GM23338 (cell line): ENCODE measurements at regions not wholly inside any gene's neighbourhood (a gene's known extent, or its start where the extent isn't known, plus 50 kb on each side); places are given as distances from the start of the nearest gene placed in this dataset.

ENCODE experiments used
- ATAC-seq: fragments of 200-7000 bp; cut with Tn5 transposase; 3 replicates; pipeline ENCODE4 v1.9.1; 2020
- DNase-seq: peaks from one replicate; pipeline ENCODE4 v3.0.0-alpha.2; 2015; ENCODE audit warnings: low spot score
- H2AFZ ChIP-seq: fragments of 200-600 bp; sonication (generic); 2 replicates; pipeline ENCODE4 v1.8.0; 2016; ENCODE audit warnings: antibody characterized with exemption, mild to moderate bottlenecking, moderate library complexity
- H3F3A ChIP-seq: fragments of 200-600 bp; sonication (generic); replicated peaks from 2 replicates; pipeline ENCODE4 v1.8.0; 2017; ENCODE audit warnings: antibody characterized with exemption, mixed run types, low read depth
- H3K27ac ChIP-seq: fragments of 200-600 bp; sonication (generic); 2 replicates; pipeline ENCODE4 v1.6.1; 2016; ENCODE audit warnings: low read depth
- H3K27me3 ChIP-seq: fragments of 200-600 bp; sonication (generic); 2 replicates; pipeline ENCODE4 v1.8.0; 2016; ENCODE audit warnings: mild to moderate bottlenecking, mixed run types, moderate library complexity; ENCODE audit not compliant: insufficient read depth
- H3K36me3 ChIP-seq: fragments of 200-600 bp; sonication (generic); 2 replicates; pipeline ENCODE4 v1.8.0; 2016; ENCODE audit warnings: mild to moderate bottlenecking; ENCODE audit not compliant: insufficient read depth
- H3K4me1 ChIP-seq: fragments of 200-600 bp; sonication (generic); 2 replicates; pipeline ENCODE4 v1.8.0; 2016; ENCODE audit warnings: mild to moderate bottlenecking, moderate library complexity; ENCODE audit not compliant: insufficient read depth
- H3K4me2 ChIP-seq: fragments of 200-600 bp; sonication (generic); 2 replicates; pipeline ENCODE4 v1.7.1; 2017; ENCODE audit warnings: mixed run types
- H3K4me3 ChIP-seq: fragments of 200-600 bp; sonication (generic); 2 replicates; pipeline ENCODE4 v1.6.1; 2016; ENCODE audit warnings: mixed run types
- H3K79me2 ChIP-seq: fragments of 200-600 bp; sonication (generic); replicated peaks from 2 replicates; pipeline ENCODE4 v1.8.0; 2017; ENCODE audit warnings: mild to moderate bottlenecking; ENCODE audit not compliant: insufficient read depth
- H3K9me2 ChIP-seq: fragments of 200-600 bp; sonication (generic); 2 replicates; pipeline ENCODE4 v1.8.0; 2017; ENCODE audit not compliant: insufficient read depth
- H4K20me1 ChIP-seq: fragments of 200-600 bp; sonication (generic); replicated peaks from 2 replicates; pipeline ENCODE4 v1.8.0; 2017; ENCODE audit warnings: mild to moderate bottlenecking; ENCODE audit not compliant: insufficient read depth
- H3K27ac Mint-ChIP-seq: 2 replicates; pipeline ENCODE4 v1.8.0; 2020; ENCODE audit warnings: inconsistent platforms, mild to moderate bottlenecking, moderate library complexity, mixed read lengths
- H3K27me3 Mint-ChIP-seq: 3 replicates; pipeline ENCODE4 v1.8.0; 2022; ENCODE audit warnings: low read depth, mild to moderate bottlenecking, moderate library complexity, mixed read lengths, inconsistent platforms; ENCODE audit not compliant: insufficient read depth, poor library complexity
- H3K36me3 Mint-ChIP-seq: 3 replicates; pipeline ENCODE4 v1.8.0; 2021; ENCODE audit warnings: low read depth, mild to moderate bottlenecking, inconsistent platforms, moderate library complexity, mixed read lengths
- H3K4me1 Mint-ChIP-seq: 3 replicates; pipeline ENCODE4 v1.8.0; 2020; ENCODE audit warnings: mild to moderate bottlenecking, inconsistent platforms, mixed read lengths
- H3K4me3 Mint-ChIP-seq: 3 replicates; pipeline ENCODE4 v1.8.0; 2021; ENCODE audit warnings: moderate library complexity, mild to moderate bottlenecking, inconsistent platforms, mixed read lengths
- H3K9me3 Mint-ChIP-seq: 3 replicates; pipeline ENCODE4 v1.8.0; 2020; ENCODE audit warnings: moderate library complexity, mild to moderate bottlenecking, inconsistent platforms, mixed read lengths
- CREB1 ChIP-seq: fragments of 250-450 bp; sonication (Bioruptor Pico); IDR thresholded peaks from 2 replicates; pipeline ENCODE4 v1.5.0; 2020; ENCODE audit warnings: low read depth, mild to moderate bottlenecking, moderate library complexity
- ETS1 ChIP-seq: IDR thresholded peaks from 2 replicates; pipeline ENCODE4 v1.6.1; 2016; ENCODE audit warnings: antibody characterized with exemption
- EZH2 ChIP-seq: fragments of 200-600 bp; sonication (generic); IDR thresholded peaks from one replicate; pipeline ENCODE4 v1.8.0; 2017; ENCODE audit warnings: antibody characterized with exemption, mild to moderate bottlenecking, low read depth; ENCODE audit not compliant: unreplicated experiment
- EZH2phosphoT487 ChIP-seq: fragments of 200-600 bp; sonication (generic); IDR thresholded peaks from one replicate; pipeline ENCODE4 v1.8.1; 2018; ENCODE audit warnings: antibody characterized with exemption; ENCODE audit not compliant: unreplicated experiment
- JUNB ChIP-seq: IDR thresholded peaks from one replicate; pipeline ENCODE4 v1.6.1; 2016; ENCODE audit warnings: antibody characterized with exemption; ENCODE audit not compliant: unreplicated experiment
- NANOG ChIP-seq: IDR thresholded peaks from 2 replicates; pipeline ENCODE4 v1.6.1; 2016; ENCODE audit warnings: antibody characterized with exemption, borderline replicate concordance
- POLR2AphosphoS5 ChIP-seq: IDR thresholded peaks from 2 replicates; pipeline ENCODE4 v1.6.1; 2016; ENCODE audit warnings: antibody characterized with exemption, low read depth
- STAT1 ChIP-seq: IDR thresholded peaks from one replicate; pipeline ENCODE4 v1.6.1; 2016; ENCODE audit warnings: antibody characterized with exemption; ENCODE audit not compliant: unreplicated experiment
- ZNF114 ChIP-seq: fragments of 250-450 bp; sonication (Bioruptor Pico); IDR thresholded peaks from 2 replicates; pipeline ENCODE4 v1.5.0; 2020; ENCODE audit warnings: mild to moderate bottlenecking, moderate library complexity
- ZNF331 ChIP-seq: fragments of 250-450 bp; sonication (Bioruptor Pico); IDR thresholded peaks from 2 replicates; pipeline ENCODE4 v1.5.0; 2020; ENCODE audit warnings: low read depth, mild to moderate bottlenecking, moderate library complexity
- TF ChIP-seq, protein P1 (sequence below), 2 experiments: fragments of 200-600 bp in 1 of 2; sonication (generic) in 1 of 2; conservative IDR thresholded peaks; 2 replicates each; pipeline versions ENCODE4 v1.5.1 to v1.6.1; 2016 to 2017; ENCODE audit warnings: antibody characterized with exemption in 2 of 2, low read depth in 2 of 2, mild to moderate bottlenecking in 2 of 2, moderate library complexity in 1 of 2
- TF ChIP-seq, protein P2 (sequence below): IDR thresholded peaks from one replicate; pipeline ENCODE4 v1.6.1; 2018; ENCODE audit warnings: antibody characterized with exemption; ENCODE audit not compliant: unreplicated experiment

GRCh38 chr4:177008836-177009501 lies 216.2 kb upstream of the VEGFC start:
- no peaks in the 10 kb centered on the region for H3K27me3 ChIP-seq
- Mint-ChIP-seq H3K4me3 (no peak overlapping the region), H3K9me3 (no peaks in the 10 kb centered on the region), H3K27me3 (no peaks in the 10 kb centered on the region), H3K4me1 (no peaks in the 10 kb centered on the region), H3K27ac (no peak overlapping the region), H3K36me3 (no peaks in the 10 kb centered on the region)
- TF ChIP-seq, protein P1, sequence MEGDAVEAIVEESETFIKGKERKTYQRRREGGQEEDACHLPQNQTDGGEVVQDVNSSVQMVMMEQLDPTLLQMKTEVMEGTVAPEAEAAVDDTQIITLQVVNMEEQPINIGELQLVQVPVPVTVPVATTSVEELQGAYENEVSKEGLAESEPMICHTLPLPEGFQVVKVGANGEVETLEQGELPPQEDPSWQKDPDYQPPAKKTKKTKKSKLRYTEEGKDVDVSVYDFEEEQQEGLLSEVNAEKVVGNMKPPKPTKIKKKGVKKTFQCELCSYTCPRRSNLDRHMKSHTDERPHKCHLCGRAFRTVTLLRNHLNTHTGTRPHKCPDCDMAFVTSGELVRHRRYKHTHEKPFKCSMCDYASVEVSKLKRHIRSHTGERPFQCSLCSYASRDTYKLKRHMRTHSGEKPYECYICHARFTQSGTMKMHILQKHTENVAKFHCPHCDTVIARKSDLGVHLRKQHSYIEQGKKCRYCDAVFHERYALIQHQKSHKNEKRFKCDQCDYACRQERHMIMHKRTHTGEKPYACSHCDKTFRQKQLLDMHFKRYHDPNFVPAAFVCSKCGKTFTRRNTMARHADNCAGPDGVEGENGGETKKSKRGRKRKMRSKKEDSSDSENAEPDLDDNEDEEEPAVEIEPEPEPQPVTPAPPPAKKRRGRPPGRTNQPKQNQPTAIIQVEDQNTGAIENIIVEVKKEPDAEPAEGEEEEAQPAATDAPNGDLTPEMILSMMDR (conservative IDR thresholded peaks at IDR 0.05; ENCODE audit: low read depth in 2 of 2): no peak
- TF ChIP-seq JUNB (no peak), NANOG (no peak), CREB1 (CRISPR knock-in tag) (no peak), EZH2phosphoT487 (no peak), ETS1 (no peak), POLR2AphosphoS5 (no peak), EZH2 (no peak), ZNF331 (CRISPR knock-in tag) (no peak), ZNF114 (no peak), STAT1 (no peak)
- TF ChIP-seq, protein P2, sequence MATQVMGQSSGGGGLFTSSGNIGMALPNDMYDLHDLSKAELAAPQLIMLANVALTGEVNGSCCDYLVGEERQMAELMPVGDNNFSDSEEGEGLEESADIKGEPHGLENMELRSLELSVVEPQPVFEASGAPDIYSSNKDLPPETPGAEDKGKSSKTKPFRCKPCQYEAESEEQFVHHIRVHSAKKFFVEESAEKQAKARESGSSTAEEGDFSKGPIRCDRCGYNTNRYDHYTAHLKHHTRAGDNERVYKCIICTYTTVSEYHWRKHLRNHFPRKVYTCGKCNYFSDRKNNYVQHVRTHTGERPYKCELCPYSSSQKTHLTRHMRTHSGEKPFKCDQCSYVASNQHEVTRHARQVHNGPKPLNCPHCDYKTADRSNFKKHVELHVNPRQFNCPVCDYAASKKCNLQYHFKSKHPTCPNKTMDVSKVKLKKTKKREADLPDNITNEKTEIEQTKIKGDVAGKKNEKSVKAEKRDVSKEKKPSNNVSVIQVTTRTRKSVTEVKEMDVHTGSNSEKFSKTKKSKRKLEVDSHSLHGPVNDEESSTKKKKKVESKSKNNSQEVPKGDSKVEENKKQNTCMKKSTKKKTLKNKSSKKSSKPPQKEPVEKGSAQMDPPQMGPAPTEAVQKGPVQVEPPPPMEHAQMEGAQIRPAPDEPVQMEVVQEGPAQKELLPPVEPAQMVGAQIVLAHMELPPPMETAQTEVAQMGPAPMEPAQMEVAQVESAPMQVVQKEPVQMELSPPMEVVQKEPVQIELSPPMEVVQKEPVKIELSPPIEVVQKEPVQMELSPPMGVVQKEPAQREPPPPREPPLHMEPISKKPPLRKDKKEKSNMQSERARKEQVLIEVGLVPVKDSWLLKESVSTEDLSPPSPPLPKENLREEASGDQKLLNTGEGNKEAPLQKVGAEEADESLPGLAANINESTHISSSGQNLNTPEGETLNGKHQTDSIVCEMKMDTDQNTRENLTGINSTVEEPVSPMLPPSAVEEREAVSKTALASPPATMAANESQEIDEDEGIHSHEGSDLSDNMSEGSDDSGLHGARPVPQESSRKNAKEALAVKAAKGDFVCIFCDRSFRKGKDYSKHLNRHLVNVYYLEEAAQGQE: no peak
- H4K20me1 ChIP-seq: no peaks in the 10 kb centered on the region
- H3K79me2 ChIP-seq: no peaks in the 10 kb centered on the region
- no peak for ATAC-seq
- H3F3A ChIP-seq: no peaks in the 10 kb centered on the region
- H3K9me2 ChIP-seq: peaks cover 4% of the 10 kb centered on the region; the same call in 1 of the 2 replicates
- no peak overlapping the region for H3K4me2 ChIP-seq
- H3K27ac ChIP-seq: no peak overlapping the region
- H3K4me3 ChIP-seq: no peak overlapping the region
- no peaks in the 10 kb centered on the region for H3K36me3 ChIP-seq
- H3K4me1 ChIP-seq: no peaks in the 10 kb centered on the region
- H2AFZ ChIP-seq: no peak overlapping the region
- no peak for DNase-seq
